SK-N-SH treated with all-trans-retinoic acid at 6 μM for 48 hours (cell line): ENCODE measurements at regions not wholly inside any gene's neighbourhood (a gene's known extent, or its start where the extent isn't known, plus 50 kb on each side); places are given as distances from the start of the nearest gene placed in this dataset.

Source experiments
- ATAC-seq: fragments of 200-7000 bp; cut with Tn5 transposase; 3 replicates; pipeline ENCODE4 v1.9.1; 2020; ENCODE audit warnings: mild to moderate bottlenecking, moderate library complexity
- CSDC2 ChIP-seq: fragments of 250-450 bp; sonication (Bioruptor Pico); IDR thresholded peaks from 2 replicates; pipeline ENCODE4 v1.5.0; 2020; ENCODE audit warnings: mild to moderate bottlenecking, moderate library complexity
- ESRRG ChIP-seq: fragments of 250-450 bp; sonication (Bioruptor Pico); IDR thresholded peaks from 2 replicates; pipeline ENCODE4 v1.6.1; 2021; ENCODE audit warnings: mild to moderate bottlenecking
- GLIS3 ChIP-seq: fragments of 250-450 bp; sonication (Bioruptor Pico); IDR thresholded peaks from 2 replicates; pipeline ENCODE4 v1.5.0; 2020; ENCODE audit warnings: mild to moderate bottlenecking, moderate library complexity
- ISL1 ChIP-seq: fragments of 250-450 bp; sonication (Bioruptor Pico); IDR thresholded peaks from 2 replicates; pipeline ENCODE4 v2.1.2; 2022; ENCODE audit warnings: mild to moderate bottlenecking, moderate library complexity
- OSR1 ChIP-seq: fragments of 250-450 bp; sonication (Bioruptor Pico); IDR thresholded peaks from 2 replicates; pipeline ENCODE4 v1.8.0; 2022; ENCODE audit warnings: moderate library complexity, mild to moderate bottlenecking, inconsistent platforms
- PPARA ChIP-seq: fragments of 250-450 bp; sonication (Bioruptor Pico); IDR thresholded peaks from 2 replicates; pipeline ENCODE4 v1.5.0; 2020; ENCODE audit warnings: mild to moderate bottlenecking, borderline replicate concordance
- RARB ChIP-seq: fragments of 250-450 bp; sonication (Bioruptor Pico); IDR thresholded peaks from 2 replicates; pipeline ENCODE4 v1.8.0; 2021; ENCODE audit warnings: mild to moderate bottlenecking, moderate library complexity
- SNAI2 ChIP-seq: fragments of 250-450 bp; sonication (Bioruptor Pico); IDR thresholded peaks from 2 replicates; pipeline ENCODE4 v1.5.0; 2020; ENCODE audit warnings: mild to moderate bottlenecking, moderate library complexity
- TCF4 ChIP-seq: fragments of 250-450 bp; sonication (Bioruptor Pico); IDR thresholded peaks from 2 replicates; pipeline ENCODE4 v1.8.0; 2021; ENCODE audit warnings: mild to moderate bottlenecking, moderate library complexity, borderline replicate concordance
- TOX ChIP-seq: fragments of 250-450 bp; sonication (Bioruptor Pico); IDR thresholded peaks from 2 replicates; pipeline ENCODE4 v1.8.0; 2021; ENCODE audit warnings: mild to moderate bottlenecking, moderate library complexity, borderline replicate concordance
- ZC3H10 ChIP-seq: fragments of 250-450 bp; sonication (Bioruptor Pico); IDR thresholded peaks from 2 replicates; pipeline ENCODE4 v1.5.1; 2021; ENCODE audit warnings: mild to moderate bottlenecking, moderate library complexity
- ZFP3 ChIP-seq: fragments of 250-450 bp; sonication (Bioruptor Pico); IDR thresholded peaks from 2 replicates; pipeline ENCODE4 v1.5.0; 2020; ENCODE audit warnings: mild to moderate bottlenecking, moderate library complexity
- ZFP30 ChIP-seq: fragments of 450-650 bp; formaldehyde crosslinking; IDR thresholded peaks from 2 replicates; pipeline ENCODE4 v1.5.0; 2022; ENCODE audit warnings: mild to moderate bottlenecking, moderate library complexity
- ZNF565 ChIP-seq: fragments of 450-650 bp; formaldehyde crosslinking; conservative IDR thresholded peaks from 2 replicates; pipeline ENCODE4 v1.5.0; 2020; ENCODE audit warnings: low read depth, mild to moderate bottlenecking, moderate library complexity
- ZNF70 ChIP-seq: fragments of 450-650 bp; formaldehyde crosslinking; IDR thresholded peaks from 2 replicates; pipeline ENCODE4 v1.5.0; 2020; ENCODE audit warnings: mild to moderate bottlenecking, moderate library complexity
- ZNF8 ChIP-seq: fragments of 450-650 bp; formaldehyde crosslinking; IDR thresholded peaks from 2 replicates; pipeline ENCODE4 v1.5.0; 2020; ENCODE audit warnings: mild to moderate bottlenecking, moderate library complexity
- TF ChIP-seq, protein P1 (sequence below): fragments of 250-450 bp; sonication (Bioruptor Pico); IDR thresholded peaks from 2 replicates; pipeline ENCODE4 v1.5.1; 2020; ENCODE audit warnings: low read depth, mild to moderate bottlenecking, moderate library complexity
- TF ChIP-seq, protein P2 (sequence below): fragments of 250-450 bp; sonication (Bioruptor Pico); IDR thresholded peaks from 2 replicates; pipeline ENCODE4 v1.5.1; 2021; ENCODE audit warnings: mild to moderate bottlenecking, moderate library complexity
- TF ChIP-seq, protein P3 (sequence below): fragments of 250-450 bp; sonication (Bioruptor Pico); IDR thresholded peaks from 2 replicates; pipeline ENCODE4 v1.8.0; 2020; ENCODE audit warnings: mild to moderate bottlenecking, moderate library complexity, borderline replicate concordance

DNA sequence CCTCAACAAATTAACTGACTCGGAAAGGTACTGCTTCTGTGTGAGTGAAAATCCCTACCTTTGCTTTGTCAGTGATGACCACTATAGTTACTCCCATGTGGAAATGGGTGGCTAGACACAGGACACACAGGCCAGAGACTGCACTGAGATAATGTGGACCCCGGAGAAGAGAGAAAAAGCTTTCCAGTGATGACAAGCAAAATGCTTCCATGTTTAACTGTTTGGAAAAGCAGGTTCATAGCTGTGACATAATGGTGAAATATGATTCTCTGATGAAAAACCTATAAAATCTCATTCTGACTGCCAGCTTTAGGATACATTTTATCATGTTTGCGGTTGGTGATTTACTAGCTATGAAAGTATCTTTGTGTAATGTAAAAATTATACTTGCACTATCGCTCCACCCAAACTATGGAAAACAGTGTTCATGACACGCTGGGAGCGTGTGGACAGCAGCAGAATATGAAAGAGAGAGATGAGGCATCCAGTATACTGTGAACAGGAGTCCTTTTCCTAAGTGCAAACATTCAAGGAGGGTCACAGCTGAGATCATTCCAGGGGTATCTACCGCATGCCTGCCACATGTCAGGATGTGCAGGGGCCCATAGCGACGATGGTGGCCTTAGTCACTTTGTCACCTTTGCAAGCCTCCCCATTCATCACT, 782.7 kb upstream of the SOX11 start:
- no peak for TF ChIP-seq TCF4 (CRISPR knock-in tag)
- no peak for TF ChIP-seq ZFP30 (CRISPR knock-in tag)
- no peak for TF ChIP-seq SNAI2 (CRISPR knock-in tag)
- TF ChIP-seq, protein P1, sequence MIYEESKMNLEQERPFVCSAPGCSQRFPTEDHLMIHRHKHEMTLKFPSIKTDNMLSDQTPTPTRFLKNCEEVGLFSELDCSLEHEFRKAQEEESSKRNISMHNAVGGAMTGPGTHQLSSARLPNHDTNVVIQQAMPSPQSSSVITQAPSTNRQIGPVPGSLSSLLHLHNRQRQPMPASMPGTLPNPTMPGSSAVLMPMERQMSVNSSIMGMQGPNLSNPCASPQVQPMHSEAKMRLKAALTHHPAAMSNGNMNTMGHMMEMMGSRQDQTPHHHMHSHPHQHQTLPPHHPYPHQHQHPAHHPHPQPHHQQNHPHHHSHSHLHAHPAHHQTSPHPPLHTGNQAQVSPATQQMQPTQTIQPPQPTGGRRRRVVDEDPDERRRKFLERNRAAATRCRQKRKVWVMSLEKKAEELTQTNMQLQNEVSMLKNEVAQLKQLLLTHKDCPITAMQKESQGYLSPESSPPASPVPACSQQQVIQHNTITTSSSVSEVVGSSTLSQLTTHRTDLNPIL (CRISPR knock-in tag) = no peak
- no peak for TF ChIP-seq TOX
- no peak for TF ChIP-seq ISL1
- TF ChIP-seq ZNF70 (CRISPR knock-in tag) = no peak

DNA sequence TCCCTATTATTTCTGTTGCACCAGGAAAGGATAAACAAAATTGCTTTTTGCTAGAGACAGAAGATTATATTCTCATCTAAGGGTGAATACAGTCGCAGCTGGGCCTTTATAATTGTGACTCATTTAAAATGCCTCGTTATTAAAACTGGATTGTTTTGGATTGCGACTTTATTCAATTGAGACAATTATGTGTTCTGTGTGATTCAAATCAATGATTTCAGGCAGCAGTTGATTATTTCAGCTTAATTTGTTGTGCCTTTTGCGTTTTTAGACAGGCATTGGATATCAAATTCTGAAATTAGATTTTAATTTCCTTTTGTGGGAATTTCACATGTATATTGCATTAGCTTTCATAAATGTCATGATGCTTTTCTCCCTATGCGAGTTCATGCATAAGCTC, 778.1 kb upstream of the SOX11 start:
- no peak for TF ChIP-seq ZFP30 (CRISPR knock-in tag)
- TF ChIP-seq PPARA (CRISPR knock-in tag) = no peak
- TF ChIP-seq, protein P2, sequence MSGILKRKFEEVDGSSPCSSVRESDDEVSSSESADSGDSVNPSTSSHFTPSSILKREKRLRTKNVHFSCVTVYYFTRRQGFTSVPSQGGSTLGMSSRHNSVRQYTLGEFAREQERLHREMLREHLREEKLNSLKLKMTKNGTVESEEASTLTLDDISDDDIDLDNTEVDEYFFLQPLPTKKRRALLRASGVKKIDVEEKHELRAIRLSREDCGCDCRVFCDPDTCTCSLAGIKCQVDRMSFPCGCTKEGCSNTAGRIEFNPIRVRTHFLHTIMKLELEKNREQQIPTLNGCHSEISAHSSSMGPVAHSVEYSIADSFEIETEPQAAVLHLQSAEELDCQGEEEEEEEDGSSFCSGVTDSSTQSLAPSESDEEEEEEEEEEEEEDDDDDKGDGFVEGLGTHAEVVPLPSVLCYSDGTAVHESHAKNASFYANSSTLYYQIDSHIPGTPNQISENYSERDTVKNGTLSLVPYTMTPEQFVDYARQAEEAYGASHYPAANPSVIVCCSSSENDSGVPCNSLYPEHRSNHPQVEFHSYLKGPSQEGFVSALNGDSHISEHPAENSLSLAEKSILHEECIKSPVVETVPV (CRISPR knock-in tag) = no peak
- no peak for TF ChIP-seq ESRRG (CRISPR knock-in tag)
- no peak for TF ChIP-seq RARB (CRISPR knock-in tag)
- TF ChIP-seq ZNF8 (CRISPR knock-in tag) = no peak
- TF ChIP-seq SNAI2 (CRISPR knock-in tag) = no peak
- TF ChIP-seq, protein P1 (CRISPR knock-in tag) = no peak

More for the DNA sequence above, 782.7 kb upstream of the SOX11 start:
- no peak for ATAC-seq

DNA sequence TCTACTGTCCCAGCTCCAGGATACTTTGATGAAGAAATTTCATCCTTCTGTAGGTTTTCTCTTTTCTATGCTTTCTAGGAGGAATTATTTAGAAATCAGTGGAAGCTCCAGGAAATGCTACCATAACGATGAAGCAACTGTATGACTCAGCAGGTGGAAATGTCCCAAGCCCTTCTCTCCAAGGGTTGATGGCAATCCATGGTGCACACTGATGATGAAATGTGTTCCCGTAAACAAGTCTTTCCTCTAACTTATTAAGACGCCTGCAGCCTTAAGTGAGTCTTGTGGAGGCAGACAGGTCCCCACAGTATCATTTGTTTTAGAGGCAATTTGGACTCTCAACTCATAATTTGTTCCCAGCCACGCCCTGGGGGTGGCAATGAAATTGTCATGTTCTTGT, 777.6 kb upstream of the SOX11 start:
- no peak for ATAC-seq
- TF ChIP-seq ZC3H10 (CRISPR knock-in tag) (no peak), RARB (CRISPR knock-in tag) (no peak), ESRRG (CRISPR knock-in tag) (no peak), SNAI2 (CRISPR knock-in tag) (no peak), GLIS3 (no peak), ZFP3 (CRISPR knock-in tag) (no peak)
- TF ChIP-seq, protein P2 (CRISPR knock-in tag) = no peak
- TF ChIP-seq, all 23 proteins: peak for 0

More for the DNA sequence above, 778.1 kb upstream of the SOX11 start:
- ATAC-seq = no peak

DNA sequence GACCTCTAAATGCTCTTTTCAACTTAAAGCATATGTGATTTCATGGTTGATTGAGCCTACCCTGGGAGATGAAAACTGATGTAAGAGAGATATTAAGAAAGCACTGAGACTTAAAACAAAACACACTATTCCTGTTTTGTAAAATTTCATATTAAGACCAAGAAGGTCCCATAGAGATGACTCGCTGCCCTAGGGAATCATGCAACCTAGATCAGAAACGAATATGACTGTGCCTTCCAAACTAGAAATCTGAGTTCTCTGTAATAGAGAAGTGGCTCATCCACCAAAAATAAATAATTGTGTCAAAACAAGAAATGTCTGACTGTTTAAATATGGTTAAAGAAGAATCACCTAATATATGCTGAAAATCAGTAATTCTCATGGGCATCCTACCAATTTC, 776.8 kb upstream of the SOX11 start:
- ATAC-seq = no peak

DNA sequence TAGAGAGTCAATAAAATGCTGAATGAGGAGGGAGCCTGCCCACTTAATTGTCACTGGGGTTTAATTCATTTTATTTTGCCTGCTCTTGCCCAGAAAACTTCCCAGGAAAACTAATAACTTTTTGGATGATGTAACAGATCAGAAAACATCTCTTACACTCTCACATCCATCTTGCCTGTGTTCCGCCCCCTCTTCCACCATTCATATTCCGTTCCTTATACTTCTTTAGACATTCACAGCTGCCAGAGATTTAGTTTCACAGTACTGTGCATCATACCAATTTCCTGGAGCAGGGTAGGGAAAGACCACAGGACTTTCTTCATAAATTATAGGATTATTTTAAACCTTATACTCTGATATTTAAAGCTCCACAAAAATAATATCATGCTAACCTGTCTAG, 776.1 kb upstream of the SOX11 start:
- ATAC-seq = no peak
- TF ChIP-seq TCF4 (CRISPR knock-in tag) (no peak), ZFP30 (CRISPR knock-in tag) (no peak), OSR1 (CRISPR knock-in tag) (no peak), CSDC2 (CRISPR knock-in tag) (no peak), RARB (CRISPR knock-in tag) (no peak), TOX (no peak), ZC3H10 (CRISPR knock-in tag) (no peak), ZNF565 (CRISPR knock-in tag) (no peak), ISL1 (no peak)
- TF ChIP-seq, protein P3, sequence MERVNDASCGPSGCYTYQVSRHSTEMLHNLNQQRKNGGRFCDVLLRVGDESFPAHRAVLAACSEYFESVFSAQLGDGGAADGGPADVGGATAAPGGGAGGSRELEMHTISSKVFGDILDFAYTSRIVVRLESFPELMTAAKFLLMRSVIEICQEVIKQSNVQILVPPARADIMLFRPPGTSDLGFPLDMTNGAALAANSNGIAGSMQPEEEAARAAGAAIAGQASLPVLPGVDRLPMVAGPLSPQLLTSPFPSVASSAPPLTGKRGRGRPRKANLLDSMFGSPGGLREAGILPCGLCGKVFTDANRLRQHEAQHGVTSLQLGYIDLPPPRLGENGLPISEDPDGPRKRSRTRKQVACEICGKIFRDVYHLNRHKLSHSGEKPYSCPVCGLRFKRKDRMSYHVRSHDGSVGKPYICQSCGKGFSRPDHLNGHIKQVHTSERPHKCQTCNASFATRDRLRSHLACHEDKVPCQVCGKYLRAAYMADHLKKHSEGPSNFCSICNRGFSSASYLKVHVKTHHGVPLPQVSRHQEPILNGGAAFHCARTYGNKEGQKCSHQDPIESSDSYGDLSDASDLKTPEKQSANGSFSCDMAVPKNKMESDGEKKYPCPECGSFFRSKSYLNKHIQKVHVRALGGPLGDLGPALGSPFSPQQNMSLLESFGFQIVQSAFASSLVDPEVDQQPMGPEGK = no peak
- TF ChIP-seq, protein P1 (CRISPR knock-in tag) = no peak

More for the DNA sequence above, 776.8 kb upstream of the SOX11 start:
- no peak for TF ChIP-seq RARB (CRISPR knock-in tag)
- TF ChIP-seq, protein P3 = no peak
